HepG2 (cell line): ENCODE measurements at regions not wholly inside any gene's neighbourhood (a gene's known extent, or its start where the extent isn't known, plus 50 kb on each side); places are given as distances from the start of the nearest gene placed in this dataset.

Experiments used
- MAFK ChIP-seq, 2 experiments: IDR thresholded peaks in 1 of 2; conservative IDR thresholded peaks in 1 of 2; 2 replicates each; pipeline ENCODE4 v1.6.1; 2011; ENCODE audit warnings: improper control_type of control experiment in 2 of 2, low read length in 2 of 2
- ZNF263 ChIP-seq: sonication (generic); formaldehyde crosslinking; IDR thresholded peaks from 2 replicates; pipeline ENCODE4 v1.4.0; 2020; ENCODE audit warnings: missing genetic modification reagents
- TF ChIP-seq, protein P1 (sequence below), 2 experiments: sonication (generic) in 1 of 2; formaldehyde crosslinking in 1 of 2; IDR thresholded peaks; 2 replicates each; pipeline versions ENCODE4 v1.5.1 to v1.6.1; 2011 to 2020; ENCODE audit warnings: borderline replicate concordance in 1 of 2, low read depth in 1 of 2, low read length in 1 of 2, mild to moderate bottlenecking in 1 of 2, missing genetic modification reagents in 1 of 2, moderate library complexity in 1 of 2
- TF ChIP-seq, protein P2 (sequence below): sonication (generic); formaldehyde crosslinking; IDR thresholded peaks from 2 replicates; pipeline ENCODE4 v1.4.0; 2020; ENCODE audit warnings: missing genetic modification reagents
- TF ChIP-seq, protein P3 (sequence below): sonication (generic); formaldehyde crosslinking; IDR thresholded peaks from 2 replicates; pipeline ENCODE4 v1.4.0; 2020; ENCODE audit warnings: low read depth, missing genetic modification reagents

DNA sequence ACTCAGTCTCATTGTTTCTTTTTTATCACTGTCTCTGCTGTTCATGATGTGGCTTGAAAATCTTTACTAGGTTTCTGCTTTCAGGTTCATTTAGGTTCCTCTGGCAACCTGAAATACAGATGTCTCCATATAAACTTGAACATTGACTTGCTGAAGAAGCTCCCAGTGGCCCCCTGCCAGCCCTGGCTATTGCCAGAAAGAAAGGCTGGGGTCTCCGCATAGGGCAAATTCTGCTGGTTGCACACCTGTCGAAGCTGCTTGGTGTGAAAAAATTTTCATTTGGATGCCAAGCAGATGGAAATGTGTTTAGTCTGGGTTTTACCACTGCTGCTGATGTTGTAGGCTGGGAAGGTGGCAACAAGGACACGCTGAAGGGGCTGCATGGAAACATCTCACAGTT lies 826.7 kb upstream of the GHITM start:
- TF ChIP-seq, protein P1, sequence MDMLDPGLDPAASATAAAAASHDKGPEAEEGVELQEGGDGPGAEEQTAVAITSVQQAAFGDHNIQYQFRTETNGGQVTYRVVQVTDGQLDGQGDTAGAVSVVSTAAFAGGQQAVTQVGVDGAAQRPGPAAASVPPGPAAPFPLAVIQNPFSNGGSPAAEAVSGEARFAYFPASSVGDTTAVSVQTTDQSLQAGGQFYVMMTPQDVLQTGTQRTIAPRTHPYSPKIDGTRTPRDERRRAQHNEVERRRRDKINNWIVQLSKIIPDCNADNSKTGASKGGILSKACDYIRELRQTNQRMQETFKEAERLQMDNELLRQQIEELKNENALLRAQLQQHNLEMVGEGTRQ (IDR thresholded peaks at IDR 0.05; ENCODE audit: low read depth, low read length): no peak
- TF ChIP-seq, protein P1 (CRISPR knock-in tag; IDR thresholded peaks at IDR 0.05; ENCODE audit: borderline replicate concordance): no peak
- TF ChIP-seq, protein P2, sequence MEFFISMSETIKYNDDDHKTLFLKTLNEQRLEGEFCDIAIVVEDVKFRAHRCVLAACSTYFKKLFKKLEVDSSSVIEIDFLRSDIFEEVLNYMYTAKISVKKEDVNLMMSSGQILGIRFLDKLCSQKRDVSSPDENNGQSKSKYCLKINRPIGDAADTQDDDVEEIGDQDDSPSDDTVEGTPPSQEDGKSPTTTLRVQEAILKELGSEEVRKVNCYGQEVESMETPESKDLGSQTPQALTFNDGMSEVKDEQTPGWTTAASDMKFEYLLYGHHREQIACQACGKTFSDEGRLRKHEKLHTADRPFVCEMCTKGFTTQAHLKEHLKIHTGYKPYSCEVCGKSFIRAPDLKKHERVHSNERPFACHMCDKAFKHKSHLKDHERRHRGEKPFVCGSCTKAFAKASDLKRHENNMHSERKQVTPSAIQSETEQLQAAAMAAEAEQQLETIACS (CRISPR knock-in tag): no peak
- TF ChIP-seq, protein P3, sequence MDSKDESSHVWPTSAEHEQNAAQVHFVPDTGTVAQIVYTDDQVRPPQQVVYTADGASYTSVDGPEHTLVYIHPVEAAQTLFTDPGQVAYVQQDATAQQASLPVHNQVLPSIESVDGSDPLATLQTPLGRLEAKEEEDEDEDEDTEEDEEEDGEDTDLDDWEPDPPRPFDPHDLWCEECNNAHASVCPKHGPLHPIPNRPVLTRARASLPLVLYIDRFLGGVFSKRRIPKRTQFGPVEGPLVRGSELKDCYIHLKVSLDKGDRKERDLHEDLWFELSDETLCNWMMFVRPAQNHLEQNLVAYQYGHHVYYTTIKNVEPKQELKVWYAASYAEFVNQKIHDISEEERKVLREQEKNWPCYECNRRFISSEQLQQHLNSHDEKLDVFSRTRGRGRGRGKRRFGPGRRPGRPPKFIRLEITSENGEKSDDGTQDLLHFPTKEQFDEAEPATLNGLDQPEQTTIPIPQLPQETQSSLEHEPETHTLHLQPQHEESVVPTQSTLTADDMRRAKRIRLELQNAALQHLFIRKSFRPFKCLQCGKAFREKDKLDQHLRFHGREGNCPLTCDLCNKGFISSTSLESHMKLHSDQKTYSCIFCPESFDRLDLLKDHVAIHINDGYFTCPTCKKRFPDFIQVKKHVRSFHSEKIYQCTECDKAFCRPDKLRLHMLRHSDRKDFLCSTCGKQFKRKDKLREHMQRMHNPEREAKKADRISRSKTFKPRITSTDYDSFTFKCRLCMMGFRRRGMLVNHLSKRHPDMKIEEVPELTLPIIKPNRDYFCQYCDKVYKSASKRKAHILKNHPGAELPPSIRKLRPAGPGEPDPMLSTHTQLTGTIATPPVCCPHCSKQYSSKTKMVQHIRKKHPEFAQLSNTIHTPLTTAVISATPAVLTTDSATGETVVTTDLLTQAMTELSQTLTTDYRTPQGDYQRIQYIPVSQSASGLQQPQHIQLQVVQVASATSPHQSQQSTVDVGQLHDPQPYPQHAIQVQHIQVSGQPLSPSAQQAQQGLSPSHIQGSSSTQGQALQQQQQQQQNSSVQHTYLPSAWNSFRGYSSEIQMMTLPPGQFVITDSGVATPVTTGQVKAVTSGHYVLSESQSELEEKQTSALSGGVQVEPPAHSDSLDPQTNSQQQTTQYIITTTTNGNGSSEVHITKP (CRISPR knock-in tag): no peak
- TF ChIP-seq ZNF263 (CRISPR knock-in tag) (no peak), MAFK (conservative IDR thresholded peaks at IDR 0.05 in 1 of 2, IDR thresholded peaks at IDR 0.05 in 1 of 2; ENCODE audit: low read length in 2 of 2) (no peak)
